ENCODE measurements at regions not wholly inside any gene's neighbourhood (a gene's known extent, or its start where the extent isn't known, plus 50 kb on each side); places are given as distances from the start of the nearest gene placed in this dataset.

DNA sequence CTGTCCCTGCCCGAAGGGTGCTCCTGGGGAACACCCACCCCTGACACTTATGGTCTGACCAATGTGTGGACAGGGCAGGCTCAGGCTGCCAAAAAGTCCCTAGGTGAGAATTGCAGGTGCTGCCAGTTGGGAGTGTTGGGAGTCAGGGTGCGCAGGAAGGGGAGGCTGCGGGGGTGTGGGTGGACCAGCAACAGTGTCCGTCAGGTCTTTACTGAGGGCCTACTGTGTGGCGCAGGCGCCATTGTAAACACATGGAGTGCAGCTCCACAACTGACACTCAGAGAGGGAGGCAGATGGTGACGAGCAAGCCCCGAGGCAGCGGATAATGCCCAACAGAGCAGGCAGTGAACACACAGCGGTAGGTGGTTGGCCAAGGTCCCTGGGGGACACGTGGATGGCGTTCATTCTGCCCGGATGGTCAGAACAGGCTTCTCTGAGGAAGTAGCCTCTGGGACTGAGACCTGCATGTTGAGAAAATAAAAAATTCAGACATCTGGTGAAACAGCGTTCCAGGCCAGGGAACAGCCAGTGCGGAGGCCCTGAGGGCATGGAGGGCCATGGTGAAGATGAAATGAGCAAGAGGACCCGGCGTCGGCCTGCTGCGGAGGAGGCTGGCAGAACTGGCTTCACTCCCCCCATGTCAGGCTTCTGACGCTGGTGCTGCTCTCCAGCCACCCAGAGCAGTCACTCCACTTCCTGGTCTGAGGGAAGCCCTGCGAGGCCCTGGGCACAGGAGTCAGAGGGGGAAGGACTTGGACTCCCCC, 136.2 kb upstream of the ZBTB40 start:
- H3K36me3 ChIP-seq = no peaks in the 10 kb centered on the region
- no peak overlapping the region for H3K4me3 ChIP-seq
- DNase-seq (ENCODE audit: low spot score) (no peak), ATAC-seq (ENCODE audit: insufficient number of reproducible peaks, low FRiP score, low read depth) (no peak)
- H3K4me1 ChIP-seq (ENCODE audit: control insufficient read depth in 1 of 2, low read depth in 2 of 2) = no peaks in the 10 kb centered on the region
- H3K27me3 ChIP-seq (replicated peaks; ENCODE audit: insufficient read depth) = no peaks in the 10 kb centered on the region
- no peaks in the 10 kb centered on the region for H3K9me3 ChIP-seq
- H3K27ac ChIP-seq = no peak overlapping the region
- TF ChIP-seq, protein P1, sequence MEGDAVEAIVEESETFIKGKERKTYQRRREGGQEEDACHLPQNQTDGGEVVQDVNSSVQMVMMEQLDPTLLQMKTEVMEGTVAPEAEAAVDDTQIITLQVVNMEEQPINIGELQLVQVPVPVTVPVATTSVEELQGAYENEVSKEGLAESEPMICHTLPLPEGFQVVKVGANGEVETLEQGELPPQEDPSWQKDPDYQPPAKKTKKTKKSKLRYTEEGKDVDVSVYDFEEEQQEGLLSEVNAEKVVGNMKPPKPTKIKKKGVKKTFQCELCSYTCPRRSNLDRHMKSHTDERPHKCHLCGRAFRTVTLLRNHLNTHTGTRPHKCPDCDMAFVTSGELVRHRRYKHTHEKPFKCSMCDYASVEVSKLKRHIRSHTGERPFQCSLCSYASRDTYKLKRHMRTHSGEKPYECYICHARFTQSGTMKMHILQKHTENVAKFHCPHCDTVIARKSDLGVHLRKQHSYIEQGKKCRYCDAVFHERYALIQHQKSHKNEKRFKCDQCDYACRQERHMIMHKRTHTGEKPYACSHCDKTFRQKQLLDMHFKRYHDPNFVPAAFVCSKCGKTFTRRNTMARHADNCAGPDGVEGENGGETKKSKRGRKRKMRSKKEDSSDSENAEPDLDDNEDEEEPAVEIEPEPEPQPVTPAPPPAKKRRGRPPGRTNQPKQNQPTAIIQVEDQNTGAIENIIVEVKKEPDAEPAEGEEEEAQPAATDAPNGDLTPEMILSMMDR (IDR thresholded peaks at IDR 0.05) = no peak

DNA sequence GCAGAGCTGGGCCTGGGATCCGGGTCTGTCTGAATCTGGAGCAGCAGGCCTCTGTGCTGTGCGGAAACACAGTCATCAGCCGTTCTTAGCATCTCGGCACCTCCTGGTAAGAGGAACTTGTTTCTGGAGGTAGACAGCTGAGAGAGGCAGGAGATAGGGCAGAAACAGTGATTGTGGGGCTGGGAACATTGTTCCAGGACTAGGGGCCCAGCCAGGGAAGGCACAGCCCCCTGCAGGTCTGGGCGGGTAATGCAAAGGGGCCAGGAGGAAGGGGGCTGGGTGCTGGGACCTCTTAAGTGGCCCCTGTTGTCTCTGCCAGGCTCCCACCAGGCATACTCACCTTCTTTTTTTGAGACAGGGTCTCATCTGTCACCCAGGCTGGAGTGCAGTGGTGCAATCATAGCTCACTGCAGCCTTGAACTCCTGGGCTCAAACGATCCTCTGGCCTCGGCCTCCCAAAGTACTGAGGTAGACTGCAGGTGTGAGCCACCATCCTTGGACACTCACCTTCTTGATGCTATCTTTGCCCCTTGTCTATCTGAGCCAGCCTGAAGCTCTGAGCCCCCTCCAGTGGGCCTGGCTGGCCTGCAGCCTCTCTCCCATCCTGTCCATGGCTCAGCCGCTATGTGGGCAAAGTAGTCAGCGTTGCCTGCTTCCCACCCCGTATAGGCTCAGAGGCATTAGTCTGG, 134.3 kb upstream of the ZBTB40 start:
- Histone ChIP-seq H3K36me3 (no peaks in the 10 kb centered on the region), H3K27ac (no peak overlapping the region), H3K4me1 (ENCODE audit: control insufficient read depth in 1 of 2, low read depth in 2 of 2) (no peaks in the 10 kb centered on the region), H3K9me3 (no peaks in the 10 kb centered on the region), H3K27me3 (replicated peaks; ENCODE audit: insufficient read depth) (no peaks in the 10 kb centered on the region), H3K4me3 (no peak overlapping the region)
- DNase-seq (ENCODE audit: low spot score) = no peak
- TF ChIP-seq, protein P1 (IDR thresholded peaks at IDR 0.05) = no peak
- no peak for ATAC-seq (ENCODE audit: insufficient number of reproducible peaks, low FRiP score, low read depth)

DNA sequence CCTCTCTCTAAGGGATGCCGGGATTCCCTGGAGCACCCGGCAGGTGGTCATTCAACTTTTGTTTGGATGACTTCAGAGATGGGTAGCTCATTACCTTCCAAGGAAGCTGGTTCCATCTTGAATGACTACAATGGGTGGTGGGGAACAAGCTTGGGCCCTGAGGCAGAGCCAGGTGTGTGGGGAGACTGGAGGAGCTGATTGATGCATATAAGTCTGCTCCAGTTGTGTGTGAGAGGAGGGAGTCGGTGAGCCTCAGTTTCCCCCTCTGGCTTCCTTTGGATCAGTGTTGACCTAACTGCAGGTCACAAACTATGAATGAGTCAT, 133.8 kb upstream of the ZBTB40 start:
- H3K27me3 ChIP-seq (replicated peaks; ENCODE audit: insufficient read depth) = no peaks in the 10 kb centered on the region
- ATAC-seq (ENCODE audit: insufficient number of reproducible peaks, low FRiP score, low read depth) = no peak

DNA sequence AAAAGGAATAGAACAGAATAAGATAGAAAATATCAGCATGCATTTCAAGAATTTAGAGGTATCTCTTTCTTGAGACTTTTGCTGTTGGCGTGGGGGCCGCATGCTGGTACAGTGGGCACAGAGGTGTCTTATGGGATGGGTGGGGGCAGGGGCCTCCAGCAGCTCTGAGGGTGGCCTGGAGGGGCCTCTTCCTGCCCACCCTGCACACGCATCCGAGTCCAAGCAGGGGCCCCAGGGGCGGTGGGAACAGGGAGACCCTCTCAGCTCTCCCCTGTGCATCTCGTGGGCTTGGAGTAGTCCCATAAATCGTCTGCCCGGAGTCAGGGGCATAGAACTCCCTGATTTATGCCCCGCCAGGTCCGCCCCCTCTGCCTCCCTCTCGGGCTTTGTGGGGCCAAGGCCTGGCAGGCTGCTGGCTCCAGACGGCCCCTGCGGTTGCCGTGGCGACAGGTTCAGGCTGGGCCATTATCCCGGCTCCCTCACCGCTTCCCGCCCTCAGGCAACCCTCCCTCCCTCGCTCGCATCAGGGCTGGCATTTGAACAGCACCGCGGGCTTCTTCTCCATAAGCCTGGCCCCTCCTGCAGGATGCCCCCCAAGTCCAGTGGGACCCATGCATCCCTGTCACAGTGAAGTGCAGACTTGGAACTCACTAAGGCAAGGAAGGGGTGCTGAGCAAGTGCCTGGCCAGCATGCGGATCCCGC, 133.2 kb upstream of the ZBTB40 start:
- Histone ChIP-seq H3K4me1 (ENCODE audit: control insufficient read depth in 1 of 2, low read depth in 2 of 2) (no peaks in the 10 kb centered on the region), H3K36me3 (no peaks in the 10 kb centered on the region), H3K4me3 (no peak overlapping the region), H3K9me3 (no peaks in the 10 kb centered on the region), H3K27me3 (replicated peaks; ENCODE audit: insufficient read depth) (no peaks in the 10 kb centered on the region), H3K27ac (no peak overlapping the region)
- ATAC-seq (ENCODE audit: insufficient number of reproducible peaks, low FRiP score, low read depth) (no peak), DNase-seq (ENCODE audit: low spot score) (no peak)
- TF ChIP-seq, protein P1 (IDR thresholded peaks at IDR 0.05) = no peak

More for the DNA sequence above, 133.8 kb upstream of the ZBTB40 start:
- Histone ChIP-seq H3K4me3 (no peak overlapping the region), H3K9me3 (no peaks in the 10 kb centered on the region), H3K27ac (no peak overlapping the region), H3K36me3 (no peaks in the 10 kb centered on the region), H3K4me1 (ENCODE audit: control insufficient read depth in 1 of 2, low read depth in 2 of 2) (no peaks in the 10 kb centered on the region)
- TF ChIP-seq, protein P1 (IDR thresholded peaks at IDR 0.05) = no peak
- DNase-seq (ENCODE audit: low spot score) = no peak

DNA sequence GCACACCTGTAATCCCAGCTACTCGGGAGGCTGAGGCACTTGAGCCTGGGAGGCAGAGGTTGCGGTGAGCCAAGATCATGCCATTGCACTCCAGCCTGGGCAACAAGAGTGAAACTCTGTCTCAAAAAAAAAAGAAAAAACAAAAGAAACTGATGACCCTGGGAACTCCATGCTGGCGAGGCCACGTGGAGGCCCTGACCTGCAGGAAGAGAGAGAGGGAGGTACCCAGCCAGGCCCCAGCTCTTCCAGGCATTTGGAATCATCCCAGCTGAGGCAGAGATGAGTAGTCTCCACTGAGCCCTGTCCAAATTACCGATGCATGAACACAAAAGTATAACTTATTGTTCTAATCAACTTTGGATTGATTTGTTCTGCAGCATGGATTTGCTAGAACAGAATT, 132.0 kb upstream of the ZBTB40 start:
- Histone ChIP-seq H3K4me1 (ENCODE audit: control insufficient read depth in 1 of 2, low read depth in 2 of 2) (no peaks in the 10 kb centered on the region), H3K27me3 (replicated peaks; ENCODE audit: insufficient read depth) (no peaks in the 10 kb centered on the region), H3K27ac (no peak overlapping the region), H3K9me3 (no peaks in the 10 kb centered on the region), H3K36me3 (no peaks in the 10 kb centered on the region), H3K4me3 (no peak overlapping the region)
- TF ChIP-seq, protein P1 (IDR thresholded peaks at IDR 0.05) = no peak
- DNase-seq (ENCODE audit: low spot score) (no peak), ATAC-seq (ENCODE audit: insufficient number of reproducible peaks, low FRiP score, low read depth) (no peak)

Data from thoracic aorta (tissue), 2 donors.